GM19240 (cell line): ENCODE measurements at regions not wholly inside any gene's neighbourhood (a gene's known extent, or its start where the extent isn't known, plus 50 kb on each side); places are given as distances from the start of the nearest gene placed in this dataset.

Experiments used
- DNase-seq: peaks from one replicate; pipeline ENCODE4 v3.0.0; 2011; ENCODE audit warnings: low spot score; ENCODE audit not compliant: insufficient read length

- no peak for DNase-seq
These were observed 466.1 kb upstream of the HS6ST1 start for GRCh38 chr2:128784626-128785306.

- DNase-seq: no peak
These were observed 467.6 kb upstream of the HS6ST1 start for GRCh38 chr2:128786316-128786715.

- DNase-seq: no peak
These were observed 468.2 kb upstream of the HS6ST1 start for GRCh38 chr2:128786741-128787478.

GRCh38 chr2:128787616-128788015, 468.9 kb upstream of the HS6ST1 start:
- DNase-seq: no peak

GRCh38 chr2:128788636-128789220, 470.1 kb upstream of the HS6ST1 start:
- no peak for DNase-seq

GRCh38 chr2:128789221-128789620, 470.6 kb upstream of the HS6ST1 start:
- DNase-seq: no peak

GRCh38 chr2:128789776-128790455, 471.2 kb upstream of the HS6ST1 start:
- DNase-seq: no peak

GRCh38 chr2:128790541-128791001, 471.9 kb upstream of the HS6ST1 start:
- DNase-seq: no peak

GRCh38 chr2:128791120-128791984, 472.7 kb upstream of the HS6ST1 start:
- DNase-seq: no peak

GRCh38 chr2:128791985-128792320, 473.3 kb upstream of the HS6ST1 start:
- DNase-seq: no peak

GRCh38 chr2:128792476-128793054, 473.9 kb upstream of the HS6ST1 start:
- no peak for DNase-seq

GRCh38 chr2:128793404-128793803, 474.7 kb upstream of the HS6ST1 start:
- no peak for DNase-seq

GRCh38 chr2:128794285-128794684, 475.6 kb upstream of the HS6ST1 start:
- DNase-seq: no peak

- DNase-seq: no peak
These were observed 477.7 kb upstream of the HS6ST1 start for GRCh38 chr2:128796321-128796720.

GRCh38 chr2:128797092-128797491, 478.4 kb upstream of the HS6ST1 start:
- no peak for DNase-seq

GRCh38 chr2:128797533-128797932, 478.9 kb upstream of the HS6ST1 start:
- no peak for DNase-seq

GRCh38 chr2:128797937-128798336, 479.3 kb upstream of the HS6ST1 start:
- DNase-seq: peak; percentile 11

- DNase-seq: no peak
These were observed 480.0 kb upstream of the HS6ST1 start for GRCh38 chr2:128798502-128799283.

- no peak for DNase-seq
These were observed 480.6 kb upstream of the HS6ST1 start for GRCh38 chr2:128799284-128799552.

GRCh38 chr2:128799730-128800129, 481.1 kb upstream of the HS6ST1 start:
- no peak for DNase-seq
